Spleen (tissue), 11 donors: ENCODE measurements at regions not wholly inside any gene's neighbourhood (a gene's known extent, or its start where the extent isn't known, plus 50 kb on each side); places are given as distances from the start of the nearest gene placed in this dataset.

ENCODE experiments used
- DNase-seq: peaks from one replicate; pipeline ENCODE4 v3.0.0-alpha.2; 2020
- H3K27ac ChIP-seq, 8 donors: fragments of 200-600 bp; sonication (generic) in 7 of 8; 1 replicate in 4 of 8; 2 replicates in 4 of 8; pipeline versions ENCODE4 v1.5.0 to v1.8.0; 2016 to 2021; ENCODE audit warnings: inconsistent platforms in 4 of 8, mild to moderate bottlenecking in 4 of 8, moderate library complexity in 1 of 8
- H3K27me3 ChIP-seq, 7 donors: fragments of 200-600 bp; sonication (generic) in 6 of 7; replicated peaks in 1 of 7; 1 replicate in 4 of 7; 2 replicates in 3 of 7; pipeline versions ENCODE4 v1.5.0 to v1.8.0; 2016 to 2021; ENCODE audit warnings: inconsistent platforms in 3 of 7, mild to moderate bottlenecking in 1 of 7
- H3K36me3 ChIP-seq, 6 donors: fragments of 200-600 bp; sonication (generic) in 5 of 6; 1 replicate in 4 of 6; 2 replicates in 2 of 6; pipeline versions ENCODE4 v1.5.0 to v1.8.0; 2016 to 2021; ENCODE audit warnings: inconsistent platforms in 2 of 6
- H3K4me1 ChIP-seq, 6 donors: fragments of 200-600 bp; sonication (generic) in 5 of 6; 1 replicate in 3 of 6; 2 replicates in 3 of 6; pipeline versions ENCODE4 v1.5.0 to v1.8.0; 2016 to 2021; ENCODE audit warnings: inconsistent platforms in 3 of 6
- H3K4me3 ChIP-seq, 8 donors: fragments of 200-600 bp; sonication (generic) in 7 of 8; 1 replicate in 4 of 8; 2 replicates in 4 of 8; pipeline versions ENCODE4 v1.5.0 to v1.8.0; 2016 to 2021; ENCODE audit warnings: inconsistent platforms in 4 of 8, mild to moderate bottlenecking in 4 of 8, moderate library complexity in 2 of 8
- H3K9me3 ChIP-seq, 8 donors: fragments of 200-600 bp; sonication (generic) in 7 of 8; 1 replicate in 4 of 8; 2 replicates in 4 of 8; pipeline versions ENCODE4 v1.5.0 to v1.8.0; 2016 to 2021; ENCODE audit warnings: inconsistent platforms in 4 of 8
- CTCF ChIP-seq, 11 experiments: fragments of 200-600 bp in 7 of 11; fragments of 450-650 bp in 4 of 11; sonication (generic) in 4 of 11; IDR thresholded peaks in 8 of 11; conservative IDR thresholded peaks in 3 of 11; 1 replicate in 7 of 11; 2 replicates in 4 of 11; pipeline versions ENCODE4 v1.4.0 to v1.8.0; 2016 to 2021; ENCODE audit warnings: antibody characterized with exemption in 11 of 11, inconsistent platforms in 4 of 11, mild to moderate bottlenecking in 1 of 11
- POLR2A ChIP-seq, 3 donors: fragments of 450-650 bp; IDR thresholded peaks; one replicate each; pipeline ENCODE4 v1.5.1; 2017; ENCODE audit warnings: antibody characterized with exemption in 3 of 3, mild to moderate bottlenecking in 1 of 3
- POLR2AphosphoS5 ChIP-seq, 3 donors: sonication (generic); formaldehyde crosslinking; IDR thresholded peaks; one replicate each; pipeline ENCODE4 v1.5.1; 2017; ENCODE audit warnings: antibody characterized with exemption in 3 of 3
- WGBS, 5 donors: extraction: QIAGEN DNeasy Blood & Tissue Kit in 3 of 5; methylation state at CpG; one replicate each; pipeline versions ENCODE4 v1.1.5 to v1.1.7; 2013 to 2018; 5-methylcytosine and 5-hydroxymethylcytosine counted together
- intact Hi-C: fragments of 100-400 bp; cut with DNase I; formaldehyde crosslinking; loops from one replicate; pipeline ENCODE4 v1.15.0; 2023; ENCODE audit warnings: low total_unique reads
- donor health status: healthy with polysubstance abuse.
- donor health status: DM: no; HTN: no; CAD: no; lungs with moderate emphysema.
- donor health status: DM: no; HTN: no; CAD: no.
- donor health status: Bipolar disorder and iron deficiency.
- donor health status: healthy.
- donor health status: DM: no; HTN: no; CAD: no.
- donor health status: DM: yes; HTN: yes; CAD: no.

GRCh38 chr22:27662359-27663301 lies 138.9 kb downstream of the MN1 start:
- Histone ChIP-seq H3K4me1 (peaks cover 0 to 20% (median 9%) of the 10 kb centered on the region in 6 donors), H3K9me3 (peaks cover 0 to 13% (median 8%) of the 10 kb centered on the region in 8 donors), H3K4me3 (no peak overlapping the region), H3K27ac (peak overlapping the region in 2 of 8 donors; percentile 1 to 37), H3K36me3 (no peaks in the 10 kb centered on the region), H3K27me3 (no peaks in the 10 kb centered on the region)
- WGBS, 5 donors: 49 to 75% (median 58%) methylated on average over 6 to 13 of the region's 13 CpGs
- no peak for DNase-seq
- no peak for TF ChIP-seq CTCF (IDR thresholded peaks at IDR 0.05 in 8 of 11, conservative IDR thresholded peaks at IDR 0.05 in 3 of 11)
- peak in 2 of 3 donors; percentile 56 to 69 for TF ChIP-seq POLR2AphosphoS5 (IDR thresholded peaks at IDR 0.05)
- intact Hi-C loops: no loop called here

GRCh38 chr22:27663812-27664211 lies 137.7 kb downstream of the MN1 start:
- no peak overlapping the region for H3K27ac ChIP-seq
- 36 to 49% (median 45%) methylated on average over 5 of the region's 5 CpGs for WGBS, 5 donors

GRCh38 chr22:27666272-27666997 lies 135.1 kb downstream of the MN1 start:
- Histone ChIP-seq H3K9me3 (peaks cover 0 to 13% (median 7%) of the 10 kb centered on the region in 8 donors), H3K27me3 (peaks cover 0 to 29% (median 0%) of the 10 kb centered on the region in 7 donors), H3K4me1 (peaks cover 3 to 44% (median 25%) of the 10 kb centered on the region in 6 donors), H3K4me3 (no peak overlapping the region), H3K36me3 (no peaks in the 10 kb centered on the region), H3K27ac (no peak overlapping the region)
- TF ChIP-seq CTCF (IDR thresholded peaks at IDR 0.05 in 8 of 11, conservative IDR thresholded peaks at IDR 0.05 in 3 of 11) (no peak), POLR2A (IDR thresholded peaks at IDR 0.05) (no peak), POLR2AphosphoS5 (IDR thresholded peaks at IDR 0.05) (no peak)
- DNase-seq: no peak
- 76 to 90% (median 84%) methylated on average over 4 of the region's 4 CpGs for WGBS, 5 donors
- intact Hi-C loops: no loop called here

More at GRCh38 chr22:27663812-27664211, 137.7 kb downstream of the MN1 start:
- Histone ChIP-seq H3K27me3 (peaks cover 0 to 4% (median 0%) of the 10 kb centered on the region in 7 donors), H3K4me1 (peaks cover 0 to 20% (median 9%) of the 10 kb centered on the region in 6 donors), H3K9me3 (peaks cover 0 to 13% (median 7%) of the 10 kb centered on the region in 8 donors), H3K36me3 (no peaks in the 10 kb centered on the region), H3K4me3 (no peak overlapping the region)
- TF ChIP-seq CTCF (IDR thresholded peaks at IDR 0.05 in 8 of 11, conservative IDR thresholded peaks at IDR 0.05 in 3 of 11) (no peak), POLR2A (IDR thresholded peaks at IDR 0.05) (no peak), POLR2AphosphoS5 (IDR thresholded peaks at IDR 0.05) (no peak)
- intact Hi-C loops: no loop called here
- DNase-seq: no peak
